ENCODE measurements at regions not wholly inside any gene's neighbourhood (a gene's known extent, or its start where the extent isn't known, plus 50 kb on each side); places are given as distances from the start of the nearest gene placed in this dataset.

DNA sequence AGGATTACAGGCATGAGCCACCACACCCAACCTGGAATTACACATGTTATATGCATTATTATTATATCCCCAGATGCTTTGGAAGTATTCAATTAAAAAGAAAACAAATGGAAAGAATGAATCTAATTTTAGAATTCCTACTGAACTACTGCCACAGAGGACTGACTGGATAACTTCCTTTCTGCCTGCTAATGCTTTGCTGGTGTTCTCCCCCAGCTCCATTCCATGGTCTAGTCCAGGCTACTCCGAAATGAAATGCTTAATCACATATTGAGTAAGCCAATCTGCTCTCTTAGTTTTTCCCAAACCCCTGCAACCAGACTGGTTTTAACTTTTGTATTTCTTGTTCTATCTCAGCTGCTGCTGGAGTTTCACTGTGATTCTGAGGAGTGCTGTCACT lies 519.1 kb downstream of the SOX11 start:
- TF ChIP-seq, protein P1, sequence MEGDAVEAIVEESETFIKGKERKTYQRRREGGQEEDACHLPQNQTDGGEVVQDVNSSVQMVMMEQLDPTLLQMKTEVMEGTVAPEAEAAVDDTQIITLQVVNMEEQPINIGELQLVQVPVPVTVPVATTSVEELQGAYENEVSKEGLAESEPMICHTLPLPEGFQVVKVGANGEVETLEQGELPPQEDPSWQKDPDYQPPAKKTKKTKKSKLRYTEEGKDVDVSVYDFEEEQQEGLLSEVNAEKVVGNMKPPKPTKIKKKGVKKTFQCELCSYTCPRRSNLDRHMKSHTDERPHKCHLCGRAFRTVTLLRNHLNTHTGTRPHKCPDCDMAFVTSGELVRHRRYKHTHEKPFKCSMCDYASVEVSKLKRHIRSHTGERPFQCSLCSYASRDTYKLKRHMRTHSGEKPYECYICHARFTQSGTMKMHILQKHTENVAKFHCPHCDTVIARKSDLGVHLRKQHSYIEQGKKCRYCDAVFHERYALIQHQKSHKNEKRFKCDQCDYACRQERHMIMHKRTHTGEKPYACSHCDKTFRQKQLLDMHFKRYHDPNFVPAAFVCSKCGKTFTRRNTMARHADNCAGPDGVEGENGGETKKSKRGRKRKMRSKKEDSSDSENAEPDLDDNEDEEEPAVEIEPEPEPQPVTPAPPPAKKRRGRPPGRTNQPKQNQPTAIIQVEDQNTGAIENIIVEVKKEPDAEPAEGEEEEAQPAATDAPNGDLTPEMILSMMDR (IDR thresholded peaks at IDR 0.05) = no peak
- TF ChIP-seq ZFX (IDR thresholded peaks at IDR 0.05; ENCODE audit: borderline replicate concordance) = no peak

Measured in 22Rv1 (cell line).